Uterus (tissue), 2 donors: ENCODE measurements at regions not wholly inside any gene's neighbourhood (a gene's known extent, or its start where the extent isn't known, plus 50 kb on each side); places are given as distances from the start of the nearest gene placed in this dataset.

ENCODE experiments used
- CTCF ChIP-seq, 4 experiments: fragments of 200-600 bp in 2 of 4; fragments of 450-650 bp in 2 of 4; sonication (generic) in 2 of 4; IDR thresholded peaks; one replicate each; pipeline ENCODE4 v1.5.1; 2016 to 2019; ENCODE audit warnings: antibody characterized with exemption in 4 of 4, mild to moderate bottlenecking in 2 of 4, moderate library complexity in 1 of 4
- POLR2A ChIP-seq, 2 donors: fragments of 450-650 bp; IDR thresholded peaks; one replicate each; pipeline ENCODE4 v1.6.1; 2016; ENCODE audit warnings: antibody characterized with exemption in 2 of 2, mild to moderate bottlenecking in 1 of 2, moderate library complexity in 1 of 2

GRCh38 chr10:31659665-31660064 lies 269.0 kb downstream of the ARHGAP12 start:
- TF ChIP-seq CTCF (IDR thresholded peaks at IDR 0.05) (no peak), POLR2A (IDR thresholded peaks at IDR 0.05) (no peak)
